GM12891 (cell line): ENCODE measurements at regions not wholly inside any gene's neighbourhood (a gene's known extent, or its start where the extent isn't known, plus 50 kb on each side); places are given as distances from the start of the nearest gene placed in this dataset.

Experiments used
- POLR2A ChIP-seq: IDR thresholded peaks from 2 replicates; pipeline ENCODE4 v1.6.1; 2011; ENCODE audit warnings: low read depth, low read length, control low read depth
- TAF1 ChIP-seq: IDR thresholded peaks from 2 replicates; pipeline ENCODE4 v1.6.1; 2011; ENCODE audit warnings: low read depth, low read length, control low read depth

DNA sequence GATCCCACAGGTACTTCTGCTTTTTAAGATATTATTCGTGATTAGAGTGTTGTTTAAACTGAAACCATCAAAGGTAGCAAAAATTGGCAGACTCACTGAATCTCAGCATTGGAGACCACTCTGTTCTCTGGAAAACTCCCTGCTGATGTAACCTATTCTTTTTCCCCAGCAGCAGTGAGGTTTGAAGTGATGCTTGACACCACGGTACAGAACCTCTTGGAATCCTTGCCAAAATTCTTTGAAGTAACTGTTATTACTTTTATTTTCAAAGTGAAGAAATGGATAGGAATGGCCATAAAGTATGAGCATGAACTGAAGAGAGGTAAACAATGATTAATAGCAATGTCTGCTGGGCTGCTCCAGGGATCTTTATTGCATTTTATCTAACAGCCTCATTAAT is 66.4 kb upstream of the KL start:
- TF ChIP-seq TAF1 (no peak), POLR2A (no peak)
